GM12878 (cell line): ENCODE measurements at regions not wholly inside any gene's neighbourhood (a gene's known extent, or its start where the extent isn't known, plus 50 kb on each side); places are given as distances from the start of the nearest gene placed in this dataset.

Experiments used
- ATAC-seq: fragments of 200-7000 bp; cut with Tn5 transposase; 3 replicates; pipeline ENCODE4 v1.9.1; 2020; ENCODE audit warnings: mild to moderate bottlenecking, moderate library complexity
- BruUV-seq: library from RNA; stranded (reverse); fragments of 400-500 nt; replicated peaks from 2 replicates; lab custom pipeline; 2021; lab: Mats Ljungman, UMichigan
- CTCF ChIA-PET: fragments of 300-600 bp; sonication (Branson Sonifier 250); formaldehyde crosslinking; extraction: SDS; loops from one replicate; lab custom pipeline; 2021; ENCODE audit warnings: inconsistent platforms; lab: Yijun Ruan, JAX
- POLR2A ChIA-PET: fragments of 350-600 bp; formaldehyde crosslinking; extraction: SDS; loops from one replicate; lab custom pipeline; 2021; ENCODE audit warnings: inconsistent platforms; lab: Charles Lee
- RAD21 ChIA-PET: fragments of 300-600 bp; sonication (Branson Sonifier 250); formaldehyde crosslinking; loops from one replicate; lab custom pipeline; 2023; ENCODE audit warnings: antibody characterized with exemption; ENCODE audit not compliant: unreplicated experiment; lab: Charles Lee
- SMC1A ChIA-PET: fragments of 300-600 bp; sonication (Branson Sonifier 250); formaldehyde crosslinking; loops from one replicate; lab custom pipeline; 2023; ENCODE audit not compliant: unreplicated experiment, uncharacterized antibody; lab: Charles Lee
- DNase-seq: peaks from one replicate; pipeline ENCODE4 v3.0.0-alpha.2; 2011; ENCODE audit warnings: low read depth, low spot score
- FAIRE-seq: peaks from 3 replicates; lab custom pipeline; 2011; peaks lifted over from hg19 to GRCh38; lab: Jason Lieb, UNC
- H2AFZ ChIP-seq: 2 replicates; pipeline ENCODE4 v1.6.0; 2011; ENCODE audit warnings: low read depth, low read length, control low read depth; ENCODE audit not compliant: control insufficient read depth
- H3K27ac ChIP-seq: 2 replicates; pipeline ENCODE4 v1.5.1; 2011; ENCODE audit warnings: control low read depth; ENCODE audit not compliant: control insufficient read depth, insufficient read depth
- H3K27me3 ChIP-seq, 2 experiments: replicated peaks in 1 of 2; 2 replicates each; pipeline versions ENCODE4 v1.6.0 to v1.6.1; 2011; ENCODE audit warnings: low read length in 1 of 2; ENCODE audit not compliant: control insufficient read depth in 2 of 2, insufficient read depth in 2 of 2
- H3K36me3 ChIP-seq, 2 experiments: 2 replicates each; pipeline ENCODE4 v1.5.1; 2011; ENCODE audit warnings: low read length in 1 of 2; ENCODE audit not compliant: control insufficient read depth in 2 of 2, insufficient read depth in 2 of 2
- H3K4me1 ChIP-seq: 2 replicates; pipeline ENCODE4 v1.6.1; 2011; ENCODE audit warnings: mild to moderate bottlenecking, low read length, moderate library complexity, mixed read lengths; ENCODE audit not compliant: control insufficient read depth, insufficient read depth
- H3K4me2 ChIP-seq: 2 replicates; pipeline ENCODE4 v1.6.0; 2011; ENCODE audit warnings: control low read depth; ENCODE audit not compliant: control insufficient read depth, insufficient read depth
- H3K4me3 ChIP-seq: fragments of 200-600 bp; sonication (generic); 2 replicates; pipeline ENCODE4 v1.5.1; 2016
- H3K79me2 ChIP-seq: 2 replicates; pipeline ENCODE4 v1.6.0; 2011; ENCODE audit warnings: low read length; ENCODE audit not compliant: control insufficient read depth, insufficient read depth
- H3K9ac ChIP-seq: 2 replicates; pipeline ENCODE4 v1.8.0; 2011; ENCODE audit warnings: low read length, control low read depth, mixed read lengths; ENCODE audit not compliant: control insufficient read depth, insufficient read depth
- H3K9me3 ChIP-seq: replicated peaks from 3 replicates; pipeline ENCODE4 v1.5.1; 2011; ENCODE audit warnings: mild to moderate bottlenecking, low read length; ENCODE audit not compliant: control insufficient read depth, insufficient read depth
- H4K20me1 ChIP-seq: 2 replicates; pipeline ENCODE4 v1.6.0; 2011; ENCODE audit not compliant: control insufficient read depth, insufficient read depth
- ESRRA ChIP-seq: IDR thresholded peaks from 2 replicates; pipeline ENCODE4 v1.6.1; 2012; ENCODE audit warnings: mild to moderate bottlenecking, low read length, improper control_type of control experiment
- MYC ChIP-seq: IDR thresholded peaks from 2 replicates; pipeline ENCODE4 v1.6.1; 2011; ENCODE audit warnings: mild to moderate bottlenecking, low read length, moderate library complexity, inconsistent platforms; ENCODE audit not compliant: insufficient read depth, insufficient replicate concordance, insufficient read length, severe bottlenecking
- RCOR1 ChIP-seq: conservative IDR thresholded peaks from 2 replicates; pipeline ENCODE4 v1.6.1; 2012; ENCODE audit warnings: low read depth, low read length, improper control_type of control experiment
- WGBS: methylation state at CpG from one replicate; pipeline ENCODE4 v1.1.6; 2016; ENCODE audit warnings: low lambda C conversion rate; ENCODE audit not compliant: insufficient replicate concordance, insufficient coverage; ENCODE audit errors: missing lambda C conversion rate; 5-methylcytosine and 5-hydroxymethylcytosine counted together
- in situ Hi-C: fragments of 300-500 bp; cut with MboI; formaldehyde crosslinking; loops from 9 replicates; pipeline ENCODE4 v1.14.3; 2018; ENCODE audit warnings: mixed read lengths
- intact Hi-C: fragments of 100-400 bp; cut with micrococcal nuclease; formaldehyde crosslinking; loops from one replicate; pipeline ENCODE4 v1.14.2; 2022; ENCODE audit not compliant: unreplicated experiment
- TF ChIP-seq, protein P1 (sequence below): fragments of 450-650 bp; IDR thresholded peaks from 2 replicates; pipeline ENCODE4 v1.6.1; 2016; ENCODE audit warnings: mild to moderate bottlenecking

- TF ChIP-seq MYC (no peak), RCOR1 (no peak)
These were observed 146.0 kb downstream of the BRMS1L start (continued) for GRCh38 chr14:35971965-35972630.

DNA sequence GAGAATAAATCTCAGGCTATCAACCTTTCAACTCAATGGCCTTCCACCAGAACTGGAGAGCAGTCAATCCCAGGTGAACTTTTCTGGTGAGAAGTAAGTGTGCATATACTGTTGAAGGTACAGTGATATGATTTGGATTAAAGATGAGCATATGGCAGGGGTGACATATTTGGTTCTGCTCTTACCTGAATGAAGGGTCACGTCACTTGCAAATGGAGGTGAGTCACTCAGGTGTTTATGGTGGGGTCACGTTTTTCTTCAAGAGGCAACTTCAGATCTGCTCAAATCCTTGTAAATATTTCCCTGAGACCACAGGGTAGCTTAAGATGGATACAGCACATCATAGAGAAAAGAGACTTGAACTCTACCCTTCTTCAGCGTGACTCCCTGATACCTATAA, 143.2 kb downstream of the BRMS1L start:
- no peaks in the 10 kb centered on the region for H3K9me3 ChIP-seq
- in situ Hi-C loops (no loop called here), intact Hi-C loops (loop anchor here (10.0 kb wide), 1 partner anchor 405 kb away; no protein-coding TSS in a partner anchor)
- no peak overlapping the region for H3K9ac ChIP-seq
- H3K27ac ChIP-seq: no peak overlapping the region
- no TSS peak for BruUV-seq
- FAIRE-seq: no peak
- H3K4me3 ChIP-seq: no peak overlapping the region
- no peak overlapping the region for H3K4me2 ChIP-seq
- TF ChIP-seq MYC (no peak), ESRRA (no peak)
- TF ChIP-seq, protein P1, sequence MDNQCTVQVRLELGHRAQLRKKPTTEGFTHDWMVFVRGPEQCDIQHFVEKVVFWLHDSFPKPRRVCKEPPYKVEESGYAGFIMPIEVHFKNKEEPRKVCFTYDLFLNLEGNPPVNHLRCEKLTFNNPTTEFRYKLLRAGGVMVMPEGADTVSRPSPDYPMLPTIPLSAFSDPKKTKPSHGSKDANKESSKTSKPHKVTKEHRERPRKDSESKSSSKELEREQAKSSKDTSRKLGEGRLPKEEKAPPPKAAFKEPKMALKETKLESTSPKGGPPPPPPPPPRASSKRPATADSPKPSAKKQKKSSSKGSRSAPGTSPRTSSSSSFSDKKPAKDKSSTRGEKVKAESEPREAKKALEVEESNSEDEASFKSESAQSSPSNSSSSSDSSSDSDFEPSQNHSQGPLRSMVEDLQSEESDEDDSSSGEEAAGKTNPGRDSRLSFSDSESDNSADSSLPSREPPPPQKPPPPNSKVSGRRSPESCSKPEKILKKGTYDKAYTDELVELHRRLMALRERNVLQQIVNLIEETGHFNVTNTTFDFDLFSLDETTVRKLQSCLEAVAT: no peak
- no peak overlapping the region for H2AFZ ChIP-seq
- DNase-seq: no peak
- CTCF ChIA-PET: interaction anchor here (0.7 kb wide), 1 partner anchor 100 kb away, joined by 3 read pairs; no protein-coding TSS in a partner anchor
- 42% methylated on average over 3 of the region's 3 CpGs for WGBS
- no peaks in the 10 kb centered on the region for H3K79me2 ChIP-seq
- POLR2A ChIA-PET: no interaction called here
- no peaks in the 10 kb centered on the region for H4K20me1 ChIP-seq
- H3K4me1 ChIP-seq: no peaks in the 10 kb centered on the region
- RAD21 ChIA-PET: no interaction called here
- ATAC-seq: no peak
- no peaks in the 10 kb centered on the region for H3K36me3 ChIP-seq
- no peaks in the 10 kb centered on the region for H3K27me3 ChIP-seq
- SMC1A ChIA-PET: interaction anchor here (1.4 kb wide), 1 partner anchor 19 kb away, joined by 3 read pairs; no protein-coding TSS in a partner anchor
